Activated T-cell treated with anti-CD3 and anti-CD28 coated beads, Interleukin-2, amount 50 U/mL, for 4 hours (primary cell): ENCODE measurements at regions not wholly inside any gene's neighbourhood (a gene's known extent, or its start where the extent isn't known, plus 50 kb on each side); places are given as distances from the start of the nearest gene placed in this dataset.
A peak's percentile ranks its signal among the peaks of the same experiment; 100 is the strongest.

Source experiments
- ATAC-seq, 2 donors: fragments of 200-7000 bp; cut with Tn5 transposase; one replicate each; pipeline ENCODE4 v1.10.0; 2021
- DNase-seq: peaks from one replicate; pipeline ENCODE4 v3.0.0-alpha.2; 2020
- H3K27me3 Mint-ChIP-seq: one replicate; pipeline ENCODE4 v1.8.0; 2021; ENCODE audit warnings: low read depth, mixed read lengths
- H3K36me3 Mint-ChIP-seq: one replicate; pipeline ENCODE4 v1.8.0; 2022; ENCODE audit warnings: mixed read lengths; ENCODE audit not compliant: insufficient read depth
- H3K4me1 Mint-ChIP-seq: one replicate; pipeline ENCODE4 v1.8.0; 2021; ENCODE audit warnings: low read depth, mixed read lengths
- H3K4me3 Mint-ChIP-seq: one replicate; pipeline ENCODE4 v1.8.0; 2021; ENCODE audit warnings: mild to moderate bottlenecking, moderate library complexity, mixed read lengths
- H3K9me3 Mint-ChIP-seq: one replicate; pipeline ENCODE4 v1.8.0; 2021; ENCODE audit warnings: mixed read lengths

GRCh38 chr5:133756756-133757155 lies 144.4 kb upstream of the FSTL4 start:
- Mint-ChIP-seq H3K9me3 (no peaks in the 10 kb centered on the region), H3K36me3 (no peaks in the 10 kb centered on the region), H3K4me1 (no peaks in the 10 kb centered on the region), H3K27me3 (peaks cover 21% of the 10 kb centered on the region), H3K4me3 (no peak overlapping the region)
- DNase-seq: no peak
- no peak for ATAC-seq

DNA sequence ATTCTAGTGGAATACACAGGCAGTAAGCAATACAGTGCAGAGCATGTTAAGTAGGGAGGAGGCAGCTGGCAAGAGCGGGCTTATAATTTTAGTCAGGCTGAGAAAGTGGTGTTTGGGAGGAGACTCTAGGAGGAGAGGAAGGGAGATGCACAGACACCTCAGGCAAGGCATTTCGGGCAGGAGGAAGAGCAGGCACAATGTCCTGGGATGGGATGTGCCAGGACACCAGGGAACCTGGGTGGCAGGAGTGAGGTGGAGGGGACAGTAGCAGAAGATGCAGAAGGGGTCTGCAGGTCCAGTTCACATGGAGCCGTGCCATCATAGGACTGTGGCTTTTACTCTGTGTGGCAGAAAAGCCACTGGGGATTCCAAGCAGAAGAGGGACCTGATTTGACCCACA lies 143.7 kb upstream of the FSTL4 start:
- H3K9me3 Mint-ChIP-seq: no peaks in the 10 kb centered on the region
- no peaks in the 10 kb centered on the region for H3K4me1 Mint-ChIP-seq
- H3K4me3 Mint-ChIP-seq: no peak overlapping the region
- ATAC-seq (no peak), DNase-seq (no peak)
- no peaks in the 10 kb centered on the region for H3K36me3 Mint-ChIP-seq
- peaks cover 23% of the 10 kb centered on the region for H3K27me3 Mint-ChIP-seq

DNA sequence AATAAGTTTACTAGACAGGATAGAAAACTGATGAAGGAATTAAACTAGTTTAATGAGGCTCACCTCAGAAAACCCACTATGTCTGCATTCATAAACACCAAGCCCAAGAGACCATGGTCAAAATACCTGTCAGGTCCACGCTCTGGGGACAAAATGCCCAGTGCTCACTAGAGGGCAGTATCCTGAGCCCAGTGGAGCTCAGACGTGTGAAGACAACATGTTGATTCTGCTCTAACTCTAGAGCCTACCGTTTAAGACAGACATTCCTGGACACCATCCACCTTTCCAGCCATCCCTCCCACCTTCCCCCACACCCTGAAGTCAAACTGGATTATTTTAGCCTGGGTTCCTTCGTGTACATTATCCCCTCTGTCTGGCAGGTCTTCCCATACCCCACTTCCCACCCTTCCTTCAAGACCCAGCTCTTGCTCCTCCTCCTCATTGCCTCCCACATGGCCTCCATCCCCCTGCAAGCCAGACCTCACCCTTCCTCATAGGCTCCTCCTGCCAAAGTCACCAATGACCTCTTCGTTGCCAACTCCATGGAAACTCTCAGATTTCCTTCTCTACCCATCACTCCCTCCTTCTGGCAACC lies 142.3 kb upstream of the FSTL4 start:
- Mint-ChIP-seq H3K4me1 (no peaks in the 10 kb centered on the region), H3K4me3 (no peak overlapping the region), H3K9me3 (no peaks in the 10 kb centered on the region), H3K36me3 (no peaks in the 10 kb centered on the region), H3K27me3 (peaks cover 25% of the 10 kb centered on the region)
- ATAC-seq (peak; percentile 23 to 48), DNase-seq (no peak)

DNA sequence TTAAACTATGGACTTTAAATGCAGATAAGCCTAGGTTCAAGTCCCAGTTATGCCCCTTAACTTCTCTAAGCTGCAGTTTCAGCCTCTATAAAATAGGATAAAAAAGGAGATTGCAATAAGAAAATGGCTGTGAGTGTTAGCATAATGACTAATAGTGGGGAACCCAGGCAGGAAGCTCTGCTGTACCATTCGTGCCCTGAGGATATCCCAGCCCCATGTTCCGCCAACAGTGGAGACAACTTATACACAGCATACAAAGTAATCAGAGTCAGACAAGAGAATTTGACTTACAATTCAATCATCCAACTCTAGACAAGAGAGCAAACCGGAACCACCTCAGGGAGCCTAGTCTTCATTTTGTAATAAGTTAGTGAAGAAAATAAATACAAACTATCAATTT lies 141.5 kb upstream of the FSTL4 start:
- H3K27me3 Mint-ChIP-seq: peaks cover 27% of the 10 kb centered on the region
- no peaks in the 10 kb centered on the region for H3K9me3 Mint-ChIP-seq
- no peak for ATAC-seq
- no peak for DNase-seq
- H3K36me3 Mint-ChIP-seq: no peaks in the 10 kb centered on the region
- no peaks in the 10 kb centered on the region for H3K4me1 Mint-ChIP-seq
- no peak overlapping the region for H3K4me3 Mint-ChIP-seq

- ATAC-seq (no peak), DNase-seq (no peak)
- peaks cover 31% of the 10 kb centered on the region for H3K27me3 Mint-ChIP-seq
- H3K9me3 Mint-ChIP-seq: no peaks in the 10 kb centered on the region
- H3K4me1 Mint-ChIP-seq: no peaks in the 10 kb centered on the region
- H3K36me3 Mint-ChIP-seq: no peaks in the 10 kb centered on the region
- no peak overlapping the region for H3K4me3 Mint-ChIP-seq
Measured at GRCh38 chr5:133751846-133752245, 139.5 kb upstream of the FSTL4 start.

DNA sequence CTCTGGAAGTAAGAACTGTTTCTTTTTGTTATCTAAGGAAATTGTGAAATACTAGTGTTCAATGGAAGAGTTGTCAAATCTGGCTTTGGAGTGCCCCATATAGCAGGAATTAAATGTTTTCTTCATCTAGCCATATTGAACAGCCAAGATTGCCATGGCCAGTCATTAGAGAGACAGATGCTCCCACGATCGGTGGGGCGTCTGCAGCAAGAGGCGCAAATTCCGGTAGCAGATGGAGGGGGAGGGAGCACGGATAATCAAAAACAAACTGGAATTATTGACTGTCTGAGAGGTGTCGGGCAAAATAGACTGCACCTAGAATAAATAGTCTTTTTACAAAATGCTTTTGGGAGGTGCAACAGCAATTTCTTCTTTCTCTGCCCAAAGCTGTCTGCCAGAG lies 139.1 kb upstream of the FSTL4 start:
- Mint-ChIP-seq H3K36me3 (no peaks in the 10 kb centered on the region), H3K9me3 (no peaks in the 10 kb centered on the region), H3K4me3 (no peak overlapping the region), H3K4me1 (no peaks in the 10 kb centered on the region), H3K27me3 (peaks cover 30% of the 10 kb centered on the region)
- DNase-seq (no peak), ATAC-seq (no peak)

GRCh38 chr5:133750856-133751255 lies 138.5 kb upstream of the FSTL4 start:
- ATAC-seq (no peak), DNase-seq (no peak)
- Mint-ChIP-seq H3K36me3 (no peaks in the 10 kb centered on the region), H3K27me3 (peaks cover 25% of the 10 kb centered on the region), H3K9me3 (no peaks in the 10 kb centered on the region), H3K4me1 (no peaks in the 10 kb centered on the region), H3K4me3 (no peak overlapping the region)

DNA sequence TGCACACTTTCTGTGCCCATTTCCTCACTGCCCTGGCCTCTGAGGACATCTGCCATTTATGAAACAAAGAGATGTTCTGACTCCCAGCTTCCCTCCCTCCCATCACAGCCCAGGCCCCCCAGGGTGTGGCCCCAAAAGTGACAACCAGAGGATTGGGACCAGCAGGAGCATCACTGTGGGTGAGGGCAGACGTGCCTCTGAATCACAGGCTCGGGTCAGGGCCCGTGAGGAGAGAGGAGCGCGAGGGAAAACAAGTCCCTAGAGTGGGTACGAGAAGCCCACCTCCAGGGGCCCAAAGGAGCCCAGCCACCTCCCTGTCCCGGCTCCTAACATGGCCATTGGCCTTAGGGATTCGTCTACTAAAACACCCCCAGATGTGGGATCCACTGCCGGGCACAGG lies 138.0 kb upstream of the FSTL4 start:
- Mint-ChIP-seq H3K36me3 (no peaks in the 10 kb centered on the region), H3K27me3 (peaks cover 20% of the 10 kb centered on the region), H3K9me3 (no peaks in the 10 kb centered on the region), H3K4me3 (no peak overlapping the region), H3K4me1 (no peaks in the 10 kb centered on the region)
- DNase-seq (no peak), ATAC-seq (no peak)

GRCh38 chr5:133749331-133749985 lies 137.1 kb upstream of the FSTL4 start:
- peak in 1 of 2 donors; percentile 34 for ATAC-seq
- no peak overlapping the region for H3K4me3 Mint-ChIP-seq
- no peak for DNase-seq
- H3K36me3 Mint-ChIP-seq: no peaks in the 10 kb centered on the region
- no peaks in the 10 kb centered on the region for H3K4me1 Mint-ChIP-seq
- H3K9me3 Mint-ChIP-seq: no peaks in the 10 kb centered on the region
- peaks cover 12% of the 10 kb centered on the region for H3K27me3 Mint-ChIP-seq

DNA sequence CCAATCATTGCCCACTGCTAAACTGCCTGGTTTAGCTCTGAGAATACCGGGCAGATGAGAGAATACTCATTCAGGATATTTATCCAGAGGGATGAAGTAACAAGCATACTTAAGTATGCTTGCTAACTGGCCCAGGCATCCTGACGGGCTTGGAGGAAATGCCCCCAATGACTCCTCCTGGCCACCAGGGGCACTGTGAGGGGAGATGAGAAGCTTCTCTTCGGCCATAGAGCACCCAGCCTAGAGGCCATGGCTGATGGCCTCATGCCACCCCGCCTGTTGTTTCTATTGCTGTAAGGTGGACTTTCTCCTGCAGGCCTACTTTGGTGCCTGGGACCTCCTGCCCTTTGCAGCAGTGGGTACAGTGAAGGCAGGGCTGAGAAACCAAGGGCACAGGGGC lies 134.5 kb upstream of the FSTL4 start:
- no peaks in the 10 kb centered on the region for H3K9me3 Mint-ChIP-seq
- peaks cover 12% of the 10 kb centered on the region for H3K27me3 Mint-ChIP-seq
- H3K4me3 Mint-ChIP-seq: no peak overlapping the region
- H3K4me1 Mint-ChIP-seq: no peaks in the 10 kb centered on the region
- peak; percentile 55 to 60 for ATAC-seq
- no peak for DNase-seq
- H3K36me3 Mint-ChIP-seq: no peaks in the 10 kb centered on the region

DNA sequence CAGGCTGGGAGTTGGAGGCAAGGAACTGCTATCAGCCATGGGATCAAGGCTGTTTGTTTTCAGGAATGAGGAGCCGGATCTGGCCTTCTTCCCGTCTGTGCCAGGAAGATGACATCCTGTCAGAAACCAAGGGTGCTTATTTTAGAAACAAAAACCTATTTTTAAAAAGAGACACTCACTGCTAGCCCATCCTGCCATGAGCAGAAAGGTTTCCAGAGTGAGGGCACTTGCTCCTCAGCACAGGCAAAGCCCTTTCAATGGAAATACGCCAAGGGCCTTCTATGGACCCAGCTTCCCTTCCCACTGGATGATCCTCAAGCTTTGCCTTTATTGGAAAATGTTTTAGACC lies 132.6 kb upstream of the FSTL4 start:
- DNase-seq (no peak), ATAC-seq (no peak)
- Mint-ChIP-seq H3K27me3 (peaks cover 20% of the 10 kb centered on the region), H3K4me3 (no peak overlapping the region), H3K9me3 (no peaks in the 10 kb centered on the region), H3K4me1 (no peaks in the 10 kb centered on the region), H3K36me3 (no peaks in the 10 kb centered on the region)

DNA sequence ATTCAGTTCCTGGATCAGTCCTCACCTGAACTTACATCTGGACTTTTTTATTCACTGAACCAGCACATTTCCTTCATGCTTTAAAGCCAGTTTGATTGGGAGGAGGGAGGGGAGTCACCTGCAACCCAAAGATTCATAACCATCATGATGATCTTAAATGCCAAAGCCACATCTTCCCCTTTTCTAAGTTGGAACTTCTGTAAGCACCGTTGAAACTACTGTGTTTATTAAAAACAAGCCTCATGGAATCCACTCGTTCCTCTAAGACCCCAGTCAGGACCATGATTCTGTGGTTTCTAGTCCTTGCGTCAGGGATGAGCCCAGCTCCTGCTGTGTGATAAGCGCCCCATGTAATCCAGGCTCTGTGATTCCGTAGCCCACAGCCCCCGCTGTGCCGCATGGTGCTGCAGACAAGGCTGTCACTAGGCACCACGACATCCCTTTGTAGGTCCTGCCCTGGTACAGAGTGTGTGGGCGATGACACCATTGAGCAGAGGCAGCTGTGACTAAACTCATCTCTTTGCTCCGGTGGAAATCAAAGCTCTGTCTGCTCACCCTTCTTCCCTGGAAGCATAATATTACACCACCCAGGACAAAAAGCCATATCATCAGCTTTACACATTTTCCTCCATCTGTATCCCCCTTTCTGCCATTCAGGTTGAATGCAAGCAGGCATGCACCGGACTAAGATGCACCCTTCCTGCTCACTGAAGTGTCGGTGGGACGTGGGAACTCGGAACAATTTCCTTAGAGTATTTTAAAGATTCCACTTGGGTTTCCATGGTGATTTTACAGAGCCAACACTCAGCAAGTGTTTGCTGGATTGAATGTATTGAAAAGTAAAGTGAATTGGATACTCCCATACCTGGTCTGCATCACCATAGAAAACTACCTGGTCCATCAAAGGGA lies 132.0 kb upstream of the FSTL4 start:
- H3K9me3 Mint-ChIP-seq: no peaks in the 10 kb centered on the region
- no peaks in the 10 kb centered on the region for H3K4me1 Mint-ChIP-seq
- H3K36me3 Mint-ChIP-seq: no peaks in the 10 kb centered on the region
- ATAC-seq (no peak), DNase-seq (no peak)
- peaks cover 19% of the 10 kb centered on the region for H3K27me3 Mint-ChIP-seq
- no peak overlapping the region for H3K4me3 Mint-ChIP-seq

DNA sequence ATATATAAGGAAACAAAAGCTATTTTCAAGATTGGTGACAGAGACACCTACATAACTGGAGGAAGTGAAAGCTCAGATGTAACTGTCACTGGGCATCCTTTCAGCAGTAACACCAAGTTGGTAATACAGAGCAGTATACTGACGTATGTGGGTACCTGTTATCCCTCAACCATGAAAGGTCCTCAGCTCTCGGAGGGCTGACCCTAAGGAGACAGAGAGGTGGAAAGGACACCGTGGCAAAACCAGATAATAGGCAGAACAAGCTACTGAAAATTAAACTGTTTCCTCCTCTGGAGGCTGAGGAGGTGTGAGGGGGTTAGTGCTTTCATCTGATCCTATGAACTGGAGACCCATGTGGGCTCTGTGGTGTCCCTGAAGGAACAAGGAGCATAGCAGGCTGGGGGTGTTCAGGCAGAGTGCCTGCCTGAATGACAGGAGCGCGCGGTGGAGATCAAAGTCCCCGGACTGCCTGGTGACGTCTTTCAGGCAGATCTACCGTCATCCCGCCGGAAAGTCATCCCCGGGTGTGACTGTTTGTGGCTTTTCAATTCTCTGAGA lies 130.2 kb upstream of the FSTL4 start:
- H3K4me1 Mint-ChIP-seq: no peaks in the 10 kb centered on the region
- DNase-seq: no peak
- H3K9me3 Mint-ChIP-seq: no peaks in the 10 kb centered on the region

GRCh38 chr5:133741818-133742355 lies 129.5 kb upstream of the FSTL4 start:
- no peak for DNase-seq
- no peaks in the 10 kb centered on the region for H3K36me3 Mint-ChIP-seq
- no peaks in the 10 kb centered on the region for H3K9me3 Mint-ChIP-seq
- H3K4me1 Mint-ChIP-seq: no peaks in the 10 kb centered on the region
- no peak for ATAC-seq
- H3K4me3 Mint-ChIP-seq: no peak overlapping the region
- peaks cover 12% of the 10 kb centered on the region for H3K27me3 Mint-ChIP-seq

More for the DNA sequence above, 130.2 kb upstream of the FSTL4 start:
- Mint-ChIP-seq H3K36me3 (no peaks in the 10 kb centered on the region), H3K27me3 (peaks cover 12% of the 10 kb centered on the region), H3K4me3 (no peak overlapping the region)
- ATAC-seq: no peak
